Occipital lobe (tissue), 1 donor: ENCODE measurements at regions not wholly inside any gene's neighbourhood (a gene's known extent, or its start where the extent isn't known, plus 50 kb on each side); places are given as distances from the start of the nearest gene placed in this dataset.
"Not testable (repeated sequence)": the region's sequence is repeated elsewhere in the genome, so short reads cannot be mapped to it uniquely, and the experiment has no call there.

ENCODE experiments used
- DNase-seq: peaks from one replicate; lab custom pipeline; 2025; lab: John Stamatoyannopoulos, UW

- not testable (repeated sequence) for DNase-seq
These were observed 398.5 kb upstream of the CRIM1 start for GRCh38 chr2:35957053-35957452.

- no peak for DNase-seq
These were observed 409.1 kb upstream of the CRIM1 start for GRCh38 chr2:35946478-35946877.

GRCh38 chr2:35938838-35939237, 416.7 kb upstream of the CRIM1 start:
- no peak for DNase-seq

GRCh38 chr2:35933031-35933430, 422.5 kb upstream of the CRIM1 start:
- no peak for DNase-seq

GRCh38 chr2:35932276-35932963, 423.2 kb upstream of the CRIM1 start:
- DNase-seq: no peak

- DNase-seq: no peak
These were observed 424.0 kb upstream of the CRIM1 start for GRCh38 chr2:35931626-35932025.

- no peak for DNase-seq
These were observed 424.5 kb upstream of the CRIM1 start for GRCh38 chr2:35931115-35931514.

- DNase-seq: no peak
These were observed 426.0 kb upstream of the CRIM1 start for GRCh38 chr2:35929551-35929950.

- DNase-seq: no peak
These were observed 435.5 kb upstream of the CRIM1 start for GRCh38 chr2:35920061-35920460.

- no peak for DNase-seq
These were observed 440.3 kb upstream of the CRIM1 start for GRCh38 chr2:35915261-35915660.

- no peak for DNase-seq
These were observed 463.6 kb upstream of the CRIM1 start for GRCh38 chr2:35891936-35892335.

- DNase-seq: no peak
These were observed 464.1 kb upstream of the CRIM1 start for GRCh38 chr2:35891528-35891927.

GRCh38 chr2:35887146-35887545, 468.4 kb upstream of the CRIM1 start:
- no peak for DNase-seq

GRCh38 chr2:35873921-35874320, 481.7 kb upstream of the CRIM1 start:
- no peak for DNase-seq

- no peak for DNase-seq
These were observed 483.9 kb upstream of the CRIM1 start for GRCh38 chr2:35871672-35872071.

GRCh38 chr2:35870713-35871112, 484.9 kb upstream of the CRIM1 start:
- DNase-seq: no peak

- no peak for DNase-seq
These were observed 491.4 kb upstream of the CRIM1 start for GRCh38 chr2:35864141-35864540.

GRCh38 chr2:35858216-35858615, 497.4 kb upstream of the CRIM1 start:
- no peak for DNase-seq

GRCh38 chr2:35857498-35857897, 498.1 kb upstream of the CRIM1 start:
- DNase-seq: no peak

- DNase-seq: no peak
These were observed 524.2 kb upstream of the CRIM1 start for GRCh38 chr2:35831385-35831784.

GRCh38 chr2:35830833-35831232, 524.7 kb upstream of the CRIM1 start:
- DNase-seq: no peak

- DNase-seq: no peak
These were observed 528.5 kb upstream of the CRIM1 start for GRCh38 chr2:35827086-35827485.

GRCh38 chr2:35822716-35823115, 532.9 kb upstream of the CRIM1 start:
- no peak for DNase-seq

GRCh38 chr2:35821675-35822074, 533.9 kb upstream of the CRIM1 start:
- DNase-seq: no peak
